Esophagus squamous epithelium (tissue), 5 donors: ENCODE measurements at regions not wholly inside any gene's neighbourhood (a gene's known extent, or its start where the extent isn't known, plus 50 kb on each side); places are given as distances from the start of the nearest gene placed in this dataset.

Source experiments
- DNase-seq: peaks from one replicate; lab custom pipeline; 2025; lab: John Stamatoyannopoulos, UW
- H3K27ac ChIP-seq, 4 donors: fragments of 200-600 bp; sonication (generic); one replicate each; pipeline ENCODE4 v1.5.1; 2016 to 2019; ENCODE audit warnings: mild to moderate bottlenecking in 1 of 4
- H3K27me3 ChIP-seq, 4 donors: fragments of 200-600 bp; sonication (generic); 1 replicate in 3 of 4; 2 replicates in 1 of 4; pipeline versions ENCODE4 v1.5.1 to v1.6.0; 2017 to 2021; ENCODE audit warnings: antibody characterized with exemption in 1 of 4
- H3K36me3 ChIP-seq, 3 donors: fragments of 200-600 bp; sonication (generic); one replicate each; pipeline ENCODE4 v1.5.1; 2016 to 2019
- H3K4me1 ChIP-seq, 3 donors: fragments of 200-600 bp; sonication (generic); one replicate each; pipeline ENCODE4 v1.5.1; 2017 to 2019
- H3K4me3 ChIP-seq, 4 donors: fragments of 200-600 bp; sonication (generic); 1 replicate in 3 of 4; 2 replicates in 1 of 4; pipeline ENCODE4 v1.5.1; 2016 to 2019; ENCODE audit warnings: mild to moderate bottlenecking in 2 of 4, moderate library complexity in 1 of 4
- H3K9me3 ChIP-seq, 3 donors: fragments of 200-600 bp; sonication (generic); one replicate each; pipeline ENCODE4 v1.5.1; 2016 to 2019
- CTCF ChIP-seq, 6 experiments: fragments of 450-650 bp in 4 of 6; fragments of 200-600 bp in 2 of 6; sonication (generic) in 2 of 6; IDR thresholded peaks; one replicate each; pipeline ENCODE4 v1.5.1; 2016 to 2019; ENCODE audit warnings: antibody characterized with exemption in 6 of 6, mild to moderate bottlenecking in 4 of 6, moderate library complexity in 4 of 6
- POLR2A ChIP-seq, 4 donors: fragments of 450-650 bp; IDR thresholded peaks; one replicate each; pipeline ENCODE4 v1.6.1; 2017; ENCODE audit warnings: antibody characterized with exemption in 4 of 4, mild to moderate bottlenecking in 4 of 4, moderate library complexity in 3 of 4
- WGBS, 2 donors: methylation state at CpG; one replicate each; pipeline ENCODE4 v1.1.5; 2018; 5-methylcytosine and 5-hydroxymethylcytosine counted together
- intact Hi-C: fragments of 100-400 bp; cut with DNase I; formaldehyde crosslinking; loops from one replicate; pipeline ENCODE4 v1.15.0; 2022
- donor health status: DM: yes; HTN: yes; CAD: no.

DNA sequence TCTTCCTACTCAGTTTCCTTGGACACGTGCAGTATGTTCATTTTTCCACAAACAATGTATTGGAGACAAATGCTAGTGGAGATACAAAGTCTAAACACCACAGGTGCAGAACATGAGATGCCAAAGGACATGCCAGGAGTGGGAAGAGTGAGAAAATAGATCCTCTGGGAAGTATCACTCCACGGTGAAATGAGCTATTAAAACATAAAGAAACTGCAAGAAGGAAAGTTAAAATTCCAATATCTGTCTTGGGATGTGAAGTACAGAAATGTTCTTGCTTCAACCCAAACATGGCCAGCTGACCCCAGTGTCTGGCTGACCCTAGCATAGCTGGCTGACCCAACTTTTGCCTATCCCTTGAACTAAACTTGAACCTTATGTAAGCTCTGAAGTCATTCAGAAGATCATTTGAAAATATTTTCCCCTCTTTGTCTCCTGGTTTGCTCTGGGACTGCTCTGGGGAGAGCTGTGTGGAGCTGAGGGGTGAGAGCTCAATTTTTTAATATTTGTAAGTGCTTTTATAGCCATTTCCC lies 59.5 kb downstream of the FZD1 start:
- Histone ChIP-seq H3K27me3 (no peaks in the 10 kb centered on the region), H3K9me3 (no peaks in the 10 kb centered on the region), H3K27ac (no peak overlapping the region), H3K4me1 (peaks cover 0 to 5% (median 0%) of the 10 kb centered on the region in 3 donors), H3K36me3 (no peaks in the 10 kb centered on the region), H3K4me3 (no peak overlapping the region)
- intact Hi-C loops = no loop called here
- no peak for TF ChIP-seq POLR2A (IDR thresholded peaks at IDR 0.05)
- TF ChIP-seq CTCF (IDR thresholded peaks at IDR 0.05) = no peak
- WGBS, 2 donors = 65 to 69% methylated on average over 2 of the region's 2 CpGs
- no peak for DNase-seq

GRCh38 chr7:91324663-91325062 lies 60.4 kb downstream of the FZD1 start:
- TF ChIP-seq POLR2A (IDR thresholded peaks at IDR 0.05) (no peak), CTCF (IDR thresholded peaks at IDR 0.05) (no peak)
- H3K27ac ChIP-seq = no peak overlapping the region
- peaks cover 0 to 5% (median 0%) of the 10 kb centered on the region in 3 donors for H3K4me1 ChIP-seq
- no peaks in the 10 kb centered on the region for H3K36me3 ChIP-seq
- 68 to 71% methylated on average over 4 of the region's 4 CpGs for WGBS, 2 donors
- intact Hi-C loops = no loop called here
- H3K9me3 ChIP-seq = no peaks in the 10 kb centered on the region
- H3K4me3 ChIP-seq = no peak overlapping the region
- no peaks in the 10 kb centered on the region for H3K27me3 ChIP-seq
- no peak for DNase-seq

DNA sequence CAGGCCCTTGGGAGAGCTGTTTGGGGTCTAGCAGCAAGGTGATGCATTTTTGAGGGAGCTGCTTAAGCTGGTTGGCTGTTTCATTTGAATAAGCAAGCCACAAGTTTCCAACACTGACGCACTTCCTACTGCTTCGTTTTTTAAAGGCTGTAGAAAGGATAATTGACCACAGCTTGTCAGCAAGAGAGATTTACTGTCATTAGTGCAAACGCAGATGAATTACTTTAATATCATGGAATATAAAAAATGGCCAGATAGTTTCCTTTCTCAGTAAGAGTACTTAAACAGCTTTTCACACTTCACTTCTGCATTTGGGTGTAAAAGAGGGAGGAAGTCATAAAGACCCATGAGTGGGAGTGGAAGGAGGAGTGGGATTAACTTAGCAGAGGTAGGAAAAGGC lies 61.5 kb downstream of the FZD1 start:
- H3K27ac ChIP-seq = no peak overlapping the region
- no peak for DNase-seq
- intact Hi-C loops = no loop called here
- 50 to 64% methylated on average over 1 to 3 of the region's 3 CpGs for WGBS, 2 donors
- no peaks in the 10 kb centered on the region for H3K9me3 ChIP-seq
- peaks cover 0 to 5% (median 0%) of the 10 kb centered on the region in 3 donors for H3K4me1 ChIP-seq
- H3K36me3 ChIP-seq = no peaks in the 10 kb centered on the region
- H3K4me3 ChIP-seq = no peak overlapping the region
- no peak for TF ChIP-seq CTCF (IDR thresholded peaks at IDR 0.05)
- no peak for TF ChIP-seq POLR2A (IDR thresholded peaks at IDR 0.05)
- H3K27me3 ChIP-seq = no peaks in the 10 kb centered on the region

DNA sequence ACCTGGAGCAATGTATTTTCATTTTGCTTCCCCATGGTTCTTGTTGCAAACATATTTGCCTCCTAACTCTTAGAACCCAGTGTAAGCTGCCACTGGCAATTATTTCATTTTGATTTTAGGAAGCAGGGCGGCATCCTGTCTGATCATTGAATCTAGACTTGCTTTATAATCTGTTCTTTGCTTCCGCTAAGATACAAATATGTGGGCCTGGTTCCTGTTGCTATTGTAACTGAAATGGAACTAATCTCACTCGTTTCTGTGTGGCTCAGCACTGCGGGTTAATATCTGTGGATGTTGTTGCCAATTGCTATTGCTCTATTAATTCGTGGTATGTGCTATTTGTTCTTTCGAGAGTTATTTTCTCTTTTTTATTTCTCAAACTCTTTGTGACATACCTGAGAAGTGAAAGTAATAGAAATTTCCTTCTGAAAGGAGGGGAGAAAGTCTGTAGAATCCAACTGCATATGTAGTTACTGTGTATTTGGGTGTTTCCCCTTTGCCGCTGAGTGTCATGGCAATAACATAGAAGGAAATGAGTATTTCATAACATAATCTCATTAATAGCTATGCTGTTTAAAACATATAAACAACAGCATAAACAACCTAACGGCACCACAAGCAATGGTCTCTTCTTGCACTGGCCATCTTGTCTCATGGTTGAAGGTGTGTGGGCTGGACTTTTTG lies 62.4 kb downstream of the FZD1 start:
- peaks cover 0 to 5% (median 0%) of the 10 kb centered on the region in 3 donors for H3K4me1 ChIP-seq
- H3K9me3 ChIP-seq = no peaks in the 10 kb centered on the region
- DNase-seq = no peak
- no peak for TF ChIP-seq CTCF (IDR thresholded peaks at IDR 0.05)
- no peak for TF ChIP-seq POLR2A (IDR thresholded peaks at IDR 0.05)
- H3K27me3 ChIP-seq = no peaks in the 10 kb centered on the region
- WGBS, 2 donors = 48 to 53% methylated on average over 7 to 8 of the region's 8 CpGs
- H3K36me3 ChIP-seq = no peaks in the 10 kb centered on the region
- intact Hi-C loops = no loop called here
- no peak overlapping the region for H3K4me3 ChIP-seq
- peak overlapping the region in 1 of 4 donors; percentile 12 for H3K27ac ChIP-seq

DNA sequence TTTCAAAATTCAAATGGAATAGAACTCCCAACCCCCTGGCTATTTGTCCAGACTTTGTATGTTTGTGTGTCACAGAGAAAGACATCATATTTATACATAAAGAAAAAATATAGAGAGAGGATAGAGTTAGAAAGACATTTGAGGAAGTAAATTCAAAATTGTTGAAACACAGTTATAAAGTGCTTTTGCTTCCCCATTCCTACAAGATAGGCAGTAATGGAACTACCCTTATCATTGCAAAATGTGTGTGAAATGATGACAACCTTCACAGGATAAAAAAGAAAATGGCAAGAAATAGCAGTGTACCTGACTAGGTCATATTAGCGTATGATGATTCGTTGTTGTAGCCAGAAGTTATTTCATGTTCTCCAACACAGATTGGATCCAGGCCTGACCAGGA lies 63.1 kb downstream of the FZD1 start:
- TF ChIP-seq CTCF (IDR thresholded peaks at IDR 0.05) (no peak), POLR2A (IDR thresholded peaks at IDR 0.05) (no peak)
- Histone ChIP-seq H3K36me3 (no peaks in the 10 kb centered on the region), H3K4me3 (no peak overlapping the region), H3K27me3 (no peaks in the 10 kb centered on the region), H3K27ac (peak overlapping the region in 1 of 4 donors; percentile 12), H3K4me1 (peaks cover 0 to 5% (median 0%) of the 10 kb centered on the region in 3 donors), H3K9me3 (no peaks in the 10 kb centered on the region)
- 77 to 81% methylated on average over 2 of the region's 2 CpGs for WGBS, 2 donors
- no peak for DNase-seq
- intact Hi-C loops = no loop called here
